H1 (cell line): ENCODE measurements at regions not wholly inside any gene's neighbourhood (a gene's known extent, or its start where the extent isn't known, plus 50 kb on each side); places are given as distances from the start of the nearest gene placed in this dataset.

Experiments
- ATF3 ChIP-seq: IDR thresholded peaks from 2 replicates; pipeline ENCODE4 v1.6.1; 2011; ENCODE audit warnings: low read depth, mild to moderate bottlenecking, low read length; ENCODE audit not compliant: insufficient read depth
- KDM4A ChIP-seq: IDR thresholded peaks from one replicate; pipeline ENCODE4 v1.7.1; 2012; ENCODE audit warnings: low read depth, mild to moderate bottlenecking, moderate library complexity, low read length, inconsistent platforms; ENCODE audit not compliant: severe bottlenecking
- MAX ChIP-seq: IDR thresholded peaks from 2 replicates; pipeline ENCODE4 v1.6.1; 2012; ENCODE audit warnings: inconsistent platforms
- POLR2AphosphoS5 ChIP-seq: IDR thresholded peaks from 2 replicates; pipeline ENCODE4 v1.6.1; 2011; ENCODE audit warnings: low read depth, low read length
- RNF2 ChIP-seq: fragments of 200-900, 300-1000 bp; sonication (generic); IDR thresholded peaks from 2 replicates; pipeline ENCODE4 v1.7.1; 2016; ENCODE audit warnings: borderline replicate concordance, low read depth, mild to moderate bottlenecking, antibody characterized with exemption, low read length; ENCODE audit not compliant: poor library complexity, severe bottlenecking; ENCODE audit errors: missing control alignments
- SIX5 ChIP-seq: IDR thresholded peaks from 2 replicates; pipeline ENCODE4 v1.6.1; 2011; ENCODE audit warnings: mild to moderate bottlenecking, low read depth, low read length
- SRF ChIP-seq: IDR thresholded peaks from 2 replicates; pipeline ENCODE4 v1.6.1; 2011; ENCODE audit warnings: mild to moderate bottlenecking, low read depth, low read length, moderate library complexity
- TCF12 ChIP-seq: IDR thresholded peaks from 2 replicates; pipeline ENCODE4 v1.6.1; 2011; ENCODE audit warnings: low read depth, mild to moderate bottlenecking, low read length
- TF ChIP-seq, protein P1 (sequence below), 3 experiments: IDR thresholded peaks; 1 replicate in 2 of 3; 2 replicates in 1 of 3; pipeline versions ENCODE4 v1.5.1 to v1.6.1; 2011; ENCODE audit warnings: low read length in 3 of 3, mild to moderate bottlenecking in 3 of 3, inconsistent platforms in 2 of 3, low read depth in 1 of 3, moderate library complexity in 1 of 3; ENCODE audit not compliant: insufficient read depth in 1 of 3; ENCODE audit errors: control extremely low read depth in 1 of 3
- TF ChIP-seq, protein P2 (sequence below): IDR thresholded peaks from 2 replicates; pipeline ENCODE4 v1.6.1; 2011; ENCODE audit warnings: low read length, improper control_type of control experiment

DNA sequence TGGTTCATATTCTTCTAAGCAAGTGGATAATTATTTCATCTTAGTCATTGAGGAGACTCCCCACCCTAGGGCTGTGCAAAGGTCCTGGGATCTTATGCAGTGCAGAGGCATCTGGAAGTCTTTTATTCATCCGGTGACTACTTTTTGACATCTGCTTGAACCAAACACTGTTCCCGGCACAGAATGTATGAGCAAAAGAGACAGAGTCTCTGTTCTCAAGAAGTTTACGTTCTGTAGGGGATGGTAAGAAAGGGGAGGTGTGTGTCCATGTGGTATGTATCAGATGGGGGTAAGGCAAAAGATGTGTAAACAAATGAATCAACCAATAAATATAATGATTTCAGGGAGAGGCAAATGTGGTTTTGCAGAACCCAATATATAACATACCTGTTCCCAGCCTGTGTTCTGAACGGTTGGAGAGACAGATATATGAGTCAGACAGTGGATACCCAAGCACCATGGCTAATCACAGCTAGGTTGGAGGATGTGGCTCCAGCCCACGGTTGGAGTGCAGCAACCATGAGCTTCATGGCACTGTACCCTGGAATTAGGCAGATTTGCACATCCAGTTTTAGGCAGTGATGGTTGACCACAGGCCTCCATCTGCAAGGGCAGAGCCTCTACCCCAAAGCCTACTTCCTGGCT is 75.1 kb upstream of the CADM1 start:
- TF ChIP-seq, protein P1, sequence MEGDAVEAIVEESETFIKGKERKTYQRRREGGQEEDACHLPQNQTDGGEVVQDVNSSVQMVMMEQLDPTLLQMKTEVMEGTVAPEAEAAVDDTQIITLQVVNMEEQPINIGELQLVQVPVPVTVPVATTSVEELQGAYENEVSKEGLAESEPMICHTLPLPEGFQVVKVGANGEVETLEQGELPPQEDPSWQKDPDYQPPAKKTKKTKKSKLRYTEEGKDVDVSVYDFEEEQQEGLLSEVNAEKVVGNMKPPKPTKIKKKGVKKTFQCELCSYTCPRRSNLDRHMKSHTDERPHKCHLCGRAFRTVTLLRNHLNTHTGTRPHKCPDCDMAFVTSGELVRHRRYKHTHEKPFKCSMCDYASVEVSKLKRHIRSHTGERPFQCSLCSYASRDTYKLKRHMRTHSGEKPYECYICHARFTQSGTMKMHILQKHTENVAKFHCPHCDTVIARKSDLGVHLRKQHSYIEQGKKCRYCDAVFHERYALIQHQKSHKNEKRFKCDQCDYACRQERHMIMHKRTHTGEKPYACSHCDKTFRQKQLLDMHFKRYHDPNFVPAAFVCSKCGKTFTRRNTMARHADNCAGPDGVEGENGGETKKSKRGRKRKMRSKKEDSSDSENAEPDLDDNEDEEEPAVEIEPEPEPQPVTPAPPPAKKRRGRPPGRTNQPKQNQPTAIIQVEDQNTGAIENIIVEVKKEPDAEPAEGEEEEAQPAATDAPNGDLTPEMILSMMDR (IDR thresholded peaks at IDR 0.05; ENCODE audit: control extremely low read depth in 1 of 3, insufficient read depth in 1 of 3, low read depth in 1 of 3, low read length in 3 of 3) = no peak
- TF ChIP-seq MAX (no peak), RNF2 (no peak), TCF12 (no peak), KDM4A (no peak), SIX5 (no peak), ATF3 (no peak), POLR2AphosphoS5 (no peak), SRF (no peak)
- TF ChIP-seq, protein P2, sequence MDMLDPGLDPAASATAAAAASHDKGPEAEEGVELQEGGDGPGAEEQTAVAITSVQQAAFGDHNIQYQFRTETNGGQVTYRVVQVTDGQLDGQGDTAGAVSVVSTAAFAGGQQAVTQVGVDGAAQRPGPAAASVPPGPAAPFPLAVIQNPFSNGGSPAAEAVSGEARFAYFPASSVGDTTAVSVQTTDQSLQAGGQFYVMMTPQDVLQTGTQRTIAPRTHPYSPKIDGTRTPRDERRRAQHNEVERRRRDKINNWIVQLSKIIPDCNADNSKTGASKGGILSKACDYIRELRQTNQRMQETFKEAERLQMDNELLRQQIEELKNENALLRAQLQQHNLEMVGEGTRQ = no peak
